BE2C (cell line): ENCODE measurements at regions not wholly inside any gene's neighbourhood (a gene's known extent, or its start where the extent isn't known, plus 50 kb on each side); places are given as distances from the start of the nearest gene placed in this dataset.

Source experiments
- DNase-seq: peaks from one replicate; pipeline ENCODE4 v3.0.0-alpha.2; 2020
- H3K27me3 ChIP-seq: fragments of 250-450 bp; sonication (Bioruptor Pico); 2 replicates; pipeline ENCODE4 v1.5.1; 2020; ENCODE audit warnings: mild to moderate bottlenecking
- H3K36me3 ChIP-seq: fragments of 250-450 bp; sonication (Bioruptor Pico); 2 replicates; pipeline ENCODE4 v1.5.1; 2020; ENCODE audit warnings: mild to moderate bottlenecking
- H3K4me1 ChIP-seq: fragments of 250-450 bp; sonication (Bioruptor Pico); 2 replicates; pipeline ENCODE4 v1.5.1; 2020
- H3K4me3 ChIP-seq: 2 replicates; pipeline ENCODE4 v1.5.1; 2011; ENCODE audit warnings: low read depth, low read length
- H3K9me3 ChIP-seq: fragments of 250-450 bp; sonication (Bioruptor Pico); 2 replicates; pipeline ENCODE4 v1.5.1; 2020
- TF ChIP-seq, protein P1 (sequence below): IDR thresholded peaks from 2 replicates; pipeline ENCODE4 v1.5.1; 2012; ENCODE audit warnings: mild to moderate bottlenecking, low read depth, low read length

GRCh38 chr17:72030067-72030899 is 90.5 kb upstream of the SOX9 start:
- H3K9me3 ChIP-seq = no peaks in the 10 kb centered on the region
- H3K27me3 ChIP-seq = no peaks in the 10 kb centered on the region
- peaks cover 23% of the 10 kb centered on the region for H3K4me1 ChIP-seq
- TF ChIP-seq, protein P1, sequence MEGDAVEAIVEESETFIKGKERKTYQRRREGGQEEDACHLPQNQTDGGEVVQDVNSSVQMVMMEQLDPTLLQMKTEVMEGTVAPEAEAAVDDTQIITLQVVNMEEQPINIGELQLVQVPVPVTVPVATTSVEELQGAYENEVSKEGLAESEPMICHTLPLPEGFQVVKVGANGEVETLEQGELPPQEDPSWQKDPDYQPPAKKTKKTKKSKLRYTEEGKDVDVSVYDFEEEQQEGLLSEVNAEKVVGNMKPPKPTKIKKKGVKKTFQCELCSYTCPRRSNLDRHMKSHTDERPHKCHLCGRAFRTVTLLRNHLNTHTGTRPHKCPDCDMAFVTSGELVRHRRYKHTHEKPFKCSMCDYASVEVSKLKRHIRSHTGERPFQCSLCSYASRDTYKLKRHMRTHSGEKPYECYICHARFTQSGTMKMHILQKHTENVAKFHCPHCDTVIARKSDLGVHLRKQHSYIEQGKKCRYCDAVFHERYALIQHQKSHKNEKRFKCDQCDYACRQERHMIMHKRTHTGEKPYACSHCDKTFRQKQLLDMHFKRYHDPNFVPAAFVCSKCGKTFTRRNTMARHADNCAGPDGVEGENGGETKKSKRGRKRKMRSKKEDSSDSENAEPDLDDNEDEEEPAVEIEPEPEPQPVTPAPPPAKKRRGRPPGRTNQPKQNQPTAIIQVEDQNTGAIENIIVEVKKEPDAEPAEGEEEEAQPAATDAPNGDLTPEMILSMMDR = peak; percentile 80
- H3K4me3 ChIP-seq = peak overlapping the region; percentile 75
- peak; percentile 74 for DNase-seq
- H3K36me3 ChIP-seq = no peaks in the 10 kb centered on the region

- peak; percentile 40 for DNase-seq
- Histone ChIP-seq H3K36me3 (no peaks in the 10 kb centered on the region), H3K9me3 (no peaks in the 10 kb centered on the region), H3K4me1 (peaks cover 23% of the 10 kb centered on the region), H3K27me3 (no peaks in the 10 kb centered on the region), H3K4me3 (peak overlapping the region; percentile 75)
- TF ChIP-seq, protein P1 = no peak
Measured at GRCh38 chr17:72031219-72031884, 89.5 kb upstream of the SOX9 start.

DNA sequence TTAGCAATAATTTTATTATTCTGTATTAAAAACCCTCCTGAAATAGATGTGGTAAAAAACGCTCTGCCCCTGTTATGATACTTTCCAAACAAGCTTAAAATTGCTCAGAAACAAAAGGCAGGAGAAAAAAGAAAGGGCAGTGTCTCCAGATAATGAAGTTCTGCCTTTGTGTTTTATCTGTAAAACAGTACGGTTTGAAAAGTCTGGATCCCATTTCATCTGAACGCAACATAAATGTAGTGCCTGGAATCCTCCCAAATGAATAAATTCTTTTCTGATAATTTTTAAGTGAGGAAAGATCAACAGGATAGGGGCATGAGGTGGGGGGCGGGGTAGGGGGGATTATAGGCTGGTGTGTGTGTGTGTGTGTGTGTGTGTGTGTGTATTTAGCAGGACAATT is 87.5 kb upstream of the SOX9 start:
- Histone ChIP-seq H3K4me1 (peaks cover 27% of the 10 kb centered on the region), H3K27me3 (no peaks in the 10 kb centered on the region), H3K4me3 (no peak overlapping the region), H3K36me3 (no peaks in the 10 kb centered on the region), H3K9me3 (no peaks in the 10 kb centered on the region)
- TF ChIP-seq, protein P1 = no peak
- DNase-seq = no peak

DNA sequence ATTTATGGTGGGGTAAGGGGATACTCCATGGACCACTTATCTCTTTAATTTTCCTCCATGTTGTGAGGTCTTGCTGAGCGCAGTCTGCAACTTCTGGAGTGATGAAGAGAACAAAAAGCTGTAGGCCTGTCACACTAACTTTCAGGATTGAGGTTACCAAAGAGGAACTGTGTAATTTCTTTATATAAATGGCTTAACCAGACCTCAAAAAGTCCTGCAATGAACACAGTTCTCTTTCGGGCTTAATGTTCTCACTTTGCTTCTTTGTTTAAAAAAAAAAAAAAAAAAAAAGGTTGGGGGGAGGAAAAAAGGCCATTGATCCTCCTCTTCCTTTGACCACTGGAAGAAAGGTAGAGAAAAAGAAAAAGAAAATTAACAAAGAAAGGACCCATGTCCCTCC is 86.8 kb upstream of the SOX9 start:
- no peak for DNase-seq
- H3K9me3 ChIP-seq = no peaks in the 10 kb centered on the region
- no peaks in the 10 kb centered on the region for H3K36me3 ChIP-seq
- TF ChIP-seq, protein P1 = no peak
- peaks cover 27% of the 10 kb centered on the region for H3K4me1 ChIP-seq
- H3K4me3 ChIP-seq = no peak overlapping the region
- no peaks in the 10 kb centered on the region for H3K27me3 ChIP-seq

DNA sequence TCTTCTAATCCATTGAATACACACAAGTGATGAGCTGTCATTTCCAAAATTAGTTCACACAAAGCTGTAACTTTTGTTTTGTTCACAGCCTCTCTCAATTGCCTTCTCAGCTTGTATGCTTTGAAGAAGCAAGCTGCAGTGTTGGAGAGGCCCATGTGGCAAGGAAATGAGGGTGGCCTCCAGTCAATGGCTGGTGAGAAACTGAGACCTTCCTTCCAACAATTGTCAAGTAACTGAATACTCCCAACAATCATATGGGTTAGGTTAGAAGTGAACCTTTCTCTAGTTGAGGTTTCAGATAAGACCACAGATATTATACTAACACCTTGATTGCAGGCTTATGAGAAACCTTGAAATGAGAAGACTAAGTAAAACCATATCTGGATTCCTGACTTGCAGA is 82.4 kb upstream of the SOX9 start:
- no peaks in the 10 kb centered on the region for H3K36me3 ChIP-seq
- H3K27me3 ChIP-seq = no peaks in the 10 kb centered on the region
- H3K4me1 ChIP-seq = peaks cover 13% of the 10 kb centered on the region
- no peak for DNase-seq
- TF ChIP-seq, protein P1 = no peak
- H3K9me3 ChIP-seq = no peaks in the 10 kb centered on the region
- H3K4me3 ChIP-seq = no peak overlapping the region

DNA sequence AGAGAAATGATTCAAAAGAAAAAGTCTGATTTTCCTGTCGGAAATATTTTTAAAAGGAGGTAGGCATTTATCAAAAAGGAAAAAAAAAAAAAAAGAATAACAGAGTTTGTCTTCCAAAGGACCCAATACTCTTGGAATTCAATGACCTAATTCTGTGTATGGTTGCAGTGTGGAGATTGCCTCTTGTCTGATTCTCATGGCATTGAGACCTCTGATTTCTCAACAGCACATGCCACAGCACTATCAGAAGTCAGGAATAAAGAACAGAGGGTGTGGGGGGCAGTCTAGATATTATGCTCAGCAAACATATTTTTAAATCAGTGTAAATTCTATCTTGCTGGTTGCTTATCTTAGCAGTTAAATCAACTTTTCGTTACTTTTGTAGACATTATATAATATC is 81.3 kb upstream of the SOX9 start:
- TF ChIP-seq, protein P1 = no peak
- H3K4me3 ChIP-seq = no peak overlapping the region
- no peak for DNase-seq
- H3K27me3 ChIP-seq = no peaks in the 10 kb centered on the region
- H3K9me3 ChIP-seq = no peaks in the 10 kb centered on the region
- H3K36me3 ChIP-seq = no peaks in the 10 kb centered on the region
- peaks cover 6% of the 10 kb centered on the region for H3K4me1 ChIP-seq
